Activated T-cell treated with anti-CD3 and anti-CD28 coated beads, Interleukin-2, amount 50 U/mL, for 24 hours (primary cell): ENCODE measurements at regions not wholly inside any gene's neighbourhood (a gene's known extent, or its start where the extent isn't known, plus 50 kb on each side); places are given as distances from the start of the nearest gene placed in this dataset.
"Not testable (repeated sequence)": the region's sequence is repeated elsewhere in the genome, so short reads cannot be mapped to it uniquely, and the experiment has no call there.

Experiments
- DNase-seq: peaks from one replicate; pipeline ENCODE4 v3.0.0-alpha.2; 2020
- H3K27ac Mint-ChIP-seq: 2 replicates; pipeline ENCODE4 v1.8.0; 2020; ENCODE audit warnings: mild to moderate bottlenecking, mixed read lengths
- H3K27me3 Mint-ChIP-seq: 2 replicates; pipeline ENCODE4 v1.8.0; 2020; ENCODE audit warnings: mixed read lengths
- H3K36me3 Mint-ChIP-seq: 2 replicates; pipeline ENCODE4 v1.8.0; 2020; ENCODE audit warnings: low read depth, mixed read lengths
- H3K4me1 Mint-ChIP-seq: 2 replicates; pipeline ENCODE4 v1.8.0; 2020; ENCODE audit warnings: low read depth, mixed read lengths
- H3K4me3 Mint-ChIP-seq: 2 replicates; pipeline ENCODE4 v1.8.0; 2020; ENCODE audit warnings: mild to moderate bottlenecking, moderate library complexity, mixed read lengths
- H3K9me3 Mint-ChIP-seq: 2 replicates; pipeline ENCODE4 v1.8.0; 2020; ENCODE audit warnings: mixed read lengths

GRCh38 chr5:15117688-15118087, 246.1 kb upstream of the ANKH start:
- DNase-seq = no peak
- Mint-ChIP-seq H3K4me3 (no peak overlapping the region), H3K27me3 (no peaks in the 10 kb centered on the region), H3K36me3 (no peaks in the 10 kb centered on the region), H3K4me1 (no peaks in the 10 kb centered on the region), H3K9me3 (peaks cover 4% of the 10 kb centered on the region), H3K27ac (no peak overlapping the region)

GRCh38 chr5:15116996-15117395, 245.4 kb upstream of the ANKH start:
- Mint-ChIP-seq H3K36me3 (no peaks in the 10 kb centered on the region), H3K4me1 (no peaks in the 10 kb centered on the region), H3K4me3 (no peak overlapping the region), H3K27me3 (no peaks in the 10 kb centered on the region), H3K9me3 (peaks cover 4% of the 10 kb centered on the region), H3K27ac (no peak overlapping the region)
- no peak for DNase-seq

GRCh38 chr5:15106530-15107283, 235.1 kb upstream of the ANKH start:
- no peak for DNase-seq
- Mint-ChIP-seq H3K4me3 (no peak overlapping the region), H3K36me3 (no peaks in the 10 kb centered on the region), H3K4me1 (peaks cover 3% of the 10 kb centered on the region), H3K9me3 (no peaks in the 10 kb centered on the region), H3K27ac (no peak overlapping the region), H3K27me3 (no peaks in the 10 kb centered on the region)

- Mint-ChIP-seq H3K36me3 (no peaks in the 10 kb centered on the region), H3K4me1 (peaks cover 3% of the 10 kb centered on the region), H3K4me3 (no peak overlapping the region), H3K27ac (no peak overlapping the region), H3K9me3 (no peaks in the 10 kb centered on the region), H3K27me3 (no peaks in the 10 kb centered on the region)
- no peak for DNase-seq
These were observed 234.3 kb upstream of the ANKH start for GRCh38 chr5:15105799-15106393.

GRCh38 chr5:15103864-15104263, 232.3 kb upstream of the ANKH start:
- H3K27me3 Mint-ChIP-seq = no peaks in the 10 kb centered on the region
- no peak overlapping the region for H3K27ac Mint-ChIP-seq
- no peaks in the 10 kb centered on the region for H3K9me3 Mint-ChIP-seq
- H3K36me3 Mint-ChIP-seq = no peaks in the 10 kb centered on the region
- H3K4me3 Mint-ChIP-seq = no peak overlapping the region
- H3K4me1 Mint-ChIP-seq = peaks cover 3% of the 10 kb centered on the region
- no peak for DNase-seq

GRCh38 chr5:15103130-15103529, 231.6 kb upstream of the ANKH start:
- DNase-seq = no peak
- Mint-ChIP-seq H3K4me1 (peaks cover 3% of the 10 kb centered on the region), H3K4me3 (no peak overlapping the region), H3K27me3 (no peaks in the 10 kb centered on the region), H3K9me3 (no peaks in the 10 kb centered on the region), H3K27ac (no peak overlapping the region), H3K36me3 (no peaks in the 10 kb centered on the region)

- H3K36me3 Mint-ChIP-seq = no peaks in the 10 kb centered on the region
- no peaks in the 10 kb centered on the region for H3K27me3 Mint-ChIP-seq
- DNase-seq = no peak
- no peak overlapping the region for H3K4me3 Mint-ChIP-seq
- H3K9me3 Mint-ChIP-seq = peaks cover 7% of the 10 kb centered on the region
- H3K4me1 Mint-ChIP-seq = no peaks in the 10 kb centered on the region
- H3K27ac Mint-ChIP-seq = no peak overlapping the region
These were observed 226.0 kb upstream of the ANKH start for GRCh38 chr5:15097552-15097951.

- H3K9me3 Mint-ChIP-seq, H3K4me3 Mint-ChIP-seq: not testable (repeated sequence)
These were observed 225.1 kb upstream of the ANKH start for GRCh38 chr5:15096686-15097085.

GRCh38 chr5:15092801-15093200, 221.2 kb upstream of the ANKH start:
- no peak for DNase-seq
- H3K4me1 Mint-ChIP-seq = no peaks in the 10 kb centered on the region
- H3K9me3 Mint-ChIP-seq = peaks cover 11% of the 10 kb centered on the region
- H3K36me3 Mint-ChIP-seq = no peaks in the 10 kb centered on the region
- H3K27me3 Mint-ChIP-seq = no peaks in the 10 kb centered on the region
- H3K4me3 Mint-ChIP-seq = no peak overlapping the region
- H3K27ac Mint-ChIP-seq = no peak overlapping the region

More at GRCh38 chr5:15096686-15097085, 225.1 kb upstream of the ANKH start:
- not testable (repeated sequence) for H3K27me3 Mint-ChIP-seq, H3K4me1 Mint-ChIP-seq, H3K27ac Mint-ChIP-seq, H3K36me3 Mint-ChIP-seq, DNase-seq

GRCh38 chr5:15085671-15086070, 214.1 kb upstream of the ANKH start:
- H3K27ac Mint-ChIP-seq = no peak overlapping the region
- no peak for DNase-seq
- H3K36me3 Mint-ChIP-seq = no peaks in the 10 kb centered on the region
- H3K4me3 Mint-ChIP-seq = no peak overlapping the region
- no peaks in the 10 kb centered on the region for H3K4me1 Mint-ChIP-seq
- no peaks in the 10 kb centered on the region for H3K27me3 Mint-ChIP-seq
- peaks cover 4% of the 10 kb centered on the region for H3K9me3 Mint-ChIP-seq

GRCh38 chr5:15082096-15082495, 210.5 kb upstream of the ANKH start:
- no peaks in the 10 kb centered on the region for H3K9me3 Mint-ChIP-seq
- no peaks in the 10 kb centered on the region for H3K36me3 Mint-ChIP-seq
- H3K4me1 Mint-ChIP-seq = no peaks in the 10 kb centered on the region
- H3K27ac Mint-ChIP-seq = no peak overlapping the region
- H3K27me3 Mint-ChIP-seq = no peaks in the 10 kb centered on the region
- DNase-seq = no peak
- no peak overlapping the region for H3K4me3 Mint-ChIP-seq

- DNase-seq = no peak
- H3K27me3 Mint-ChIP-seq = no peaks in the 10 kb centered on the region
- H3K36me3 Mint-ChIP-seq = no peaks in the 10 kb centered on the region
- H3K27ac Mint-ChIP-seq = no peak overlapping the region
- H3K4me1 Mint-ChIP-seq = no peaks in the 10 kb centered on the region
- no peaks in the 10 kb centered on the region for H3K9me3 Mint-ChIP-seq
- H3K4me3 Mint-ChIP-seq = no peak overlapping the region
These were observed 208.6 kb upstream of the ANKH start for GRCh38 chr5:15080219-15080618.

- H3K4me3 Mint-ChIP-seq = no peak overlapping the region
- no peaks in the 10 kb centered on the region for H3K27me3 Mint-ChIP-seq
- H3K9me3 Mint-ChIP-seq = no peaks in the 10 kb centered on the region
- H3K4me1 Mint-ChIP-seq = no peaks in the 10 kb centered on the region
- no peak overlapping the region for H3K27ac Mint-ChIP-seq
- no peaks in the 10 kb centered on the region for H3K36me3 Mint-ChIP-seq
- no peak for DNase-seq
These were observed 208.0 kb upstream of the ANKH start for GRCh38 chr5:15079566-15079965.

GRCh38 chr5:15074651-15075050, 203.1 kb upstream of the ANKH start:
- no peaks in the 10 kb centered on the region for H3K9me3 Mint-ChIP-seq
- H3K36me3 Mint-ChIP-seq = no peaks in the 10 kb centered on the region
- H3K27ac Mint-ChIP-seq = no peak overlapping the region
- H3K4me3 Mint-ChIP-seq = no peak overlapping the region
- H3K4me1 Mint-ChIP-seq = no peaks in the 10 kb centered on the region
- H3K27me3 Mint-ChIP-seq = no peaks in the 10 kb centered on the region
- DNase-seq = no peak

- no peak for DNase-seq
- H3K9me3 Mint-ChIP-seq = no peaks in the 10 kb centered on the region
- no peak overlapping the region for H3K27ac Mint-ChIP-seq
- no peak overlapping the region for H3K4me3 Mint-ChIP-seq
- no peaks in the 10 kb centered on the region for H3K36me3 Mint-ChIP-seq
- no peaks in the 10 kb centered on the region for H3K27me3 Mint-ChIP-seq
- no peaks in the 10 kb centered on the region for H3K4me1 Mint-ChIP-seq
These were observed 201.9 kb upstream of the ANKH start for GRCh38 chr5:15073453-15073852.
